ENCODE measurements at regions not wholly inside any gene's neighbourhood (a gene's known extent, or its start where the extent isn't known, plus 50 kb on each side); places are given as distances from the start of the nearest gene placed in this dataset.
A peak's percentile ranks its signal among the peaks of the same experiment; 100 is the strongest.

GRCh38 chr12:30814295-30814655 is 59.5 kb upstream of the CAPRIN2 start:
- no peak overlapping the region for H3K4ac ChIP-seq (ENCODE audit: low read depth in 1 of 2, low read length in 2 of 2)
- no peak overlapping the region for H3K4me2 ChIP-seq (ENCODE audit: low read length, poor library complexity, severe bottlenecking)
- H3K18ac ChIP-seq (ENCODE audit: low read depth in 1 of 2, low read length in 2 of 2): no peak overlapping the region
- no peak overlapping the region for H4K8ac ChIP-seq (ENCODE audit: low read length)
- no peak overlapping the region for H4K91ac ChIP-seq (ENCODE audit: low read length)
- H3K4me1 ChIP-seq (ENCODE audit: control insufficient read depth, insufficient read depth, low read depth, low read length): no peaks in the 10 kb centered on the region
- H3K27ac ChIP-seq (ENCODE audit: low read length, poor library complexity, severe bottlenecking): no peak overlapping the region
- no peak overlapping the region for H2AFZ ChIP-seq (ENCODE audit: low read depth, low read length)
- no peak for DNase-seq
- H2BK120ac ChIP-seq (ENCODE audit: low read depth, low read length): no peak overlapping the region
- H3K23ac ChIP-seq (ENCODE audit: low read length in 2 of 2): no peak overlapping the region
- H3K4me3 ChIP-seq (ENCODE audit: insufficient read depth in 1 of 2, low read depth in 1 of 2, low read length in 2 of 2): no peak overlapping the region
- H3K14ac ChIP-seq (ENCODE audit: low read length in 2 of 2): no peak overlapping the region
- H2AK5ac ChIP-seq (ENCODE audit: low read length, severe bottlenecking): no peak overlapping the region
- H2BK15ac ChIP-seq (ENCODE audit: low read depth, poor library complexity, severe bottlenecking): no peak overlapping the region
- no peak overlapping the region for H2BK12ac ChIP-seq (ENCODE audit: low read length in 2 of 2)
- no peaks in the 10 kb centered on the region for H3K9me3 ChIP-seq (ENCODE audit: control insufficient read depth, low read length)
- no peak overlapping the region for H3K9ac ChIP-seq (ENCODE audit: low read length)
- H3K36me3 ChIP-seq (ENCODE audit: control insufficient read depth in 1 of 2, insufficient read depth in 2 of 2, low read depth in 1 of 2, low read length in 2 of 2): no peaks in the 10 kb centered on the region
- no peaks in the 10 kb centered on the region for H3K79me1 ChIP-seq (replicated peaks; ENCODE audit: low read length, poor library complexity, severe bottlenecking)
- H2BK5ac ChIP-seq (ENCODE audit: low read depth, low read length, poor library complexity, severe bottlenecking): no peak overlapping the region
- no peaks in the 10 kb centered on the region for H3K27me3 ChIP-seq (ENCODE audit: control insufficient read depth in 1 of 2, insufficient read depth in 1 of 2, low read length in 2 of 2)

DNA sequence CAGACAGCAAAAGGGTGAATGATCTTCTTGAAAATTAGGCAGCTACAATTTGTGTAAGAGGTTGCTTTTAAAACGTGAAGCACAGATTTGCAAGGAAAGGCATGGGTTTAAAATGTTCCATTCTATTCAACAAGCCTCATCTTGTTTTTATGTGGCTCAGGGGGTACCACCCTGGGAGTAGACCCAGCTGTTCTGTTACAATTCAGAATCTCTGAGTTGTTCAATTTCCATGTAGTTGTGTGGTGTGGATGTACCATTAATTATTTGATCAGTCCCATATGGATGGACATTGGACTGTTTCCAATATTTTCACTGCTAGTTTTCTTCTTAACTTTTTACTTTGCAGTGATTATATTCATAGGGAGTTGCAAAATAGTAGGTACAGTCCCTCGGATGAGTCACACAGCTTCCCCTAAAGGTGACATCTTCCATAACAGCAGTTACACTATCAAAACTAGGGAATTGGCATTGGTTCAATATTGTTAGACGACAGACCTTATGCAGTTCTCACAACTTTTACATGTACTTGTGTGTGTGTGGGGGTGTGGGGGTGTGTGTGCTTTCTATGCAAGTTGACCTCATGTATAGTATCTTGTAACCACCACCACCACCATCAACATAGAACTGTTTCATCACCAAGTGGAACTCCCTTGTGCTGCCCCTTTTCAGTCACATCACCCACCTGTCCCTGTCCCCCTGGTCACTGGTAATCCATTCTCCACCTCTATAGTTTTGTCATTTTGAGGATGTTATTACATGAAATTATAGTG is 59.0 kb upstream of the CAPRIN2 start:
- Histone ChIP-seq H3K27me3 (ENCODE audit: control insufficient read depth in 1 of 2, insufficient read depth in 1 of 2, low read length in 2 of 2) (no peaks in the 10 kb centered on the region), H3K4me1 (ENCODE audit: control insufficient read depth, insufficient read depth, low read depth, low read length) (no peaks in the 10 kb centered on the region), H3K79me1 (replicated peaks; ENCODE audit: low read length, poor library complexity, severe bottlenecking) (no peaks in the 10 kb centered on the region), H2AK5ac (ENCODE audit: low read length, severe bottlenecking) (no peak overlapping the region), H3K4ac (ENCODE audit: low read depth in 1 of 2, low read length in 2 of 2) (no peak overlapping the region), H4K91ac (ENCODE audit: low read length) (no peak overlapping the region), H3K9ac (ENCODE audit: low read length) (no peak overlapping the region), H3K14ac (ENCODE audit: low read length in 2 of 2) (no peak overlapping the region), H3K27ac (ENCODE audit: low read length, poor library complexity, severe bottlenecking) (no peak overlapping the region), H2BK12ac (ENCODE audit: low read length in 2 of 2) (no peak overlapping the region), H3K4me2 (ENCODE audit: low read length, poor library complexity, severe bottlenecking) (no peak overlapping the region), H3K9me3 (ENCODE audit: control insufficient read depth, low read length) (no peaks in the 10 kb centered on the region), H2AFZ (ENCODE audit: low read depth, low read length) (no peak overlapping the region), H2BK120ac (ENCODE audit: low read depth, low read length) (no peak overlapping the region), H3K23ac (ENCODE audit: low read length in 2 of 2) (no peak overlapping the region), H2BK5ac (ENCODE audit: low read depth, low read length, poor library complexity, severe bottlenecking) (no peak overlapping the region), H4K8ac (ENCODE audit: low read length) (no peak overlapping the region), H2BK15ac (ENCODE audit: low read depth, poor library complexity, severe bottlenecking) (no peak overlapping the region), H3K18ac (ENCODE audit: low read depth in 1 of 2, low read length in 2 of 2) (no peak overlapping the region), H3K36me3 (ENCODE audit: control insufficient read depth in 1 of 2, insufficient read depth in 2 of 2, low read depth in 1 of 2, low read length in 2 of 2) (no peaks in the 10 kb centered on the region), H3K4me3 (ENCODE audit: insufficient read depth in 1 of 2, low read depth in 1 of 2, low read length in 2 of 2) (no peak overlapping the region)
- WGBS: 0% methylated on average over 1 of the region's 3 CpGs
- peak; percentile 20 for DNase-seq

- no peak overlapping the region for H4K91ac ChIP-seq (ENCODE audit: low read length)
Measured at GRCh38 chr12:30811966-30812365, 57.2 kb upstream of the CAPRIN2 start.

DNA sequence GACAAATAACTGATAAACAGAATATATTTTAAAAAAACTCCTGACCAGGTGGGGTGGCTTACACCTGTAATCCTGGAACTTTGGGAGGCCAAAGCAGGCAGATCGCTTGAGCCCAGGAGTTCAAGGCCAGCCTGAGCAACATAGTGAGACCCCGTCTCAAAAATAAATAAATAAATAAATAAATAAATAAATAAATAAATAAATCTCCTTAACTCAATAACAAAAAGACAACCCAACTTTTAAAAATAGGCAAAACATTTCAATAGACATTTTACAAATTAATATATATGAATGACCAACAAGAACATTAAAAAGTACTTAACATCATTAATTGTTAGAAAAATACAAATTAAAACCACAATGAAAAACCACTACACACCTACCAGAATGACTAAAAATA is 56.2 kb upstream of the CAPRIN2 start:
- peak overlapping the region; percentile 44 for H3K9ac ChIP-seq (ENCODE audit: low read length)
- H3K18ac ChIP-seq (ENCODE audit: low read depth in 1 of 2, low read length in 2 of 2): no peak overlapping the region
- no peak overlapping the region for H3K4ac ChIP-seq (ENCODE audit: low read depth in 1 of 2, low read length in 2 of 2)
- H2BK15ac ChIP-seq (ENCODE audit: low read depth, poor library complexity, severe bottlenecking): no peak overlapping the region
- no peak overlapping the region for H3K14ac ChIP-seq (ENCODE audit: low read length in 2 of 2)
- H3K36me3 ChIP-seq (ENCODE audit: control insufficient read depth in 1 of 2, insufficient read depth in 2 of 2, low read depth in 1 of 2, low read length in 2 of 2): no peaks in the 10 kb centered on the region
- H3K79me1 ChIP-seq (replicated peaks; ENCODE audit: low read length, poor library complexity, severe bottlenecking): no peaks in the 10 kb centered on the region
- H3K4me3 ChIP-seq (ENCODE audit: insufficient read depth in 1 of 2, low read depth in 1 of 2, low read length in 2 of 2): no peak overlapping the region
- H4K91ac ChIP-seq (ENCODE audit: low read length): no peak overlapping the region
- H4K8ac ChIP-seq (ENCODE audit: low read length): no peak overlapping the region
- H3K27ac ChIP-seq (ENCODE audit: low read length, poor library complexity, severe bottlenecking): no peak overlapping the region
- no CpG with 5 or more reads among the region's 2 CpGs for WGBS
- no peak overlapping the region for H3K4me2 ChIP-seq (ENCODE audit: low read length, poor library complexity, severe bottlenecking)
- no peak for DNase-seq
- H3K9me3 ChIP-seq (ENCODE audit: control insufficient read depth, low read length): no peaks in the 10 kb centered on the region
- peaks cover 4% of the 10 kb centered on the region for H3K4me1 ChIP-seq (ENCODE audit: control insufficient read depth, insufficient read depth, low read depth, low read length)
- H2BK120ac ChIP-seq (ENCODE audit: low read depth, low read length): no peak overlapping the region
- H2BK5ac ChIP-seq (ENCODE audit: low read depth, low read length, poor library complexity, severe bottlenecking): no peak overlapping the region
- no peaks in the 10 kb centered on the region for H3K27me3 ChIP-seq (ENCODE audit: control insufficient read depth in 1 of 2, insufficient read depth in 1 of 2, low read length in 2 of 2)
- no peak overlapping the region for H2BK12ac ChIP-seq (ENCODE audit: low read length in 2 of 2)
- H2AFZ ChIP-seq (ENCODE audit: low read depth, low read length): no peak overlapping the region
- no peak overlapping the region for H3K23ac ChIP-seq (ENCODE audit: low read length in 2 of 2)
- no peak overlapping the region for H2AK5ac ChIP-seq (ENCODE audit: low read length, severe bottlenecking)

More at GRCh38 chr12:30811966-30812365, 57.2 kb upstream of the CAPRIN2 start:
- Histone ChIP-seq H3K4me3 (ENCODE audit: insufficient read depth in 1 of 2, low read depth in 1 of 2, low read length in 2 of 2) (no peak overlapping the region), H2BK12ac (ENCODE audit: low read length in 2 of 2) (no peak overlapping the region), H3K36me3 (ENCODE audit: control insufficient read depth in 1 of 2, insufficient read depth in 2 of 2, low read depth in 1 of 2, low read length in 2 of 2) (no peaks in the 10 kb centered on the region), H3K18ac (ENCODE audit: low read depth in 1 of 2, low read length in 2 of 2) (no peak overlapping the region), H3K79me1 (replicated peaks; ENCODE audit: low read length, poor library complexity, severe bottlenecking) (no peaks in the 10 kb centered on the region), H2BK15ac (ENCODE audit: low read depth, poor library complexity, severe bottlenecking) (no peak overlapping the region), H2BK120ac (ENCODE audit: low read depth, low read length) (no peak overlapping the region), H3K4me1 (ENCODE audit: control insufficient read depth, insufficient read depth, low read depth, low read length) (peaks cover 4% of the 10 kb centered on the region), H3K9ac (ENCODE audit: low read length) (peak overlapping the region; percentile 44), H3K4me2 (ENCODE audit: low read length, poor library complexity, severe bottlenecking) (no peak overlapping the region), H3K27me3 (ENCODE audit: control insufficient read depth in 1 of 2, insufficient read depth in 1 of 2, low read length in 2 of 2) (no peaks in the 10 kb centered on the region), H3K14ac (ENCODE audit: low read length in 2 of 2) (no peak overlapping the region), H2BK5ac (ENCODE audit: low read depth, low read length, poor library complexity, severe bottlenecking) (no peak overlapping the region), H3K4ac (ENCODE audit: low read depth in 1 of 2, low read length in 2 of 2) (no peak overlapping the region), H3K27ac (ENCODE audit: low read length, poor library complexity, severe bottlenecking) (no peak overlapping the region), H3K9me3 (ENCODE audit: control insufficient read depth, low read length) (no peaks in the 10 kb centered on the region), H2AK5ac (ENCODE audit: low read length, severe bottlenecking) (no peak overlapping the region), H4K8ac (ENCODE audit: low read length) (no peak overlapping the region), H2AFZ (ENCODE audit: low read depth, low read length) (no peak overlapping the region), H3K23ac (ENCODE audit: low read length in 2 of 2) (no peak overlapping the region)
- 85% methylated on average over 4 of the region's 4 CpGs for WGBS
- DNase-seq: no peak
